ENCODE measurements at regions not wholly inside any gene's neighbourhood (a gene's known extent, or its start where the extent isn't known, plus 50 kb on each side); places are given as distances from the start of the nearest gene placed in this dataset.

DNA sequence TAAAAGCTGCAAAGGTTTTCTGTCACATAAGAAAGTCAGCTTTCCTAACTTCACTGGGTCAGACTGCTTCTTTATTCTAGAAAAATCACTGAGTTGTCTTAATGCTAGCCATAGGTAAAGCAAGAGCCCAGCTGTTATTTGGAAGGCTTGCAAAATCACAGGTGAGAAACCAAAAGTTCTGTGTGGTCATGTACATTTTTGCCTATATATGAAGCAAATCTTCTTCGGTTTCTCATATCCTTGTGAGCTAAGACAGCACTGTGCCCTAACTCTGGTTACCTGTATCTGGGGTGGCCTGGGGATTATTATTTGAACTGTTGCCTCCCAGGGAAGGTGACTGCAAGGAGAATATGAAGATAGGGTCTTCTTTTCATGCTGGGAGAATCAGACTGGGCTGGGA lies 444.9 kb upstream of the CLINT1 start:
- no peak overlapping the region for H3K4me3 ChIP-seq (ENCODE audit: low read length)
- ChIA-PET POLR2A (ENCODE audit: unreplicated experiment) (no interaction called here), CTCF (no interaction called here)
- H4K20me1 ChIP-seq (ENCODE audit: low read length): no peaks in the 10 kb centered on the region
- H3K36me3 ChIP-seq (ENCODE audit: low read depth, low read length): no peaks in the 10 kb centered on the region
- peaks cover 59% of the 10 kb centered on the region for H3K27me3 ChIP-seq (ENCODE audit: low read length)
- H3K9ac ChIP-seq (ENCODE audit: low read length): no peak overlapping the region
- H3K27ac ChIP-seq (ENCODE audit: low read length): no peak overlapping the region
- H3K9me2 ChIP-seq (replicated peaks; ENCODE audit: low read length): no peaks in the 10 kb centered on the region
- H3F3A ChIP-seq (ENCODE audit: low read length, unreplicated experiment): no peaks in the 10 kb centered on the region
- no peaks in the 10 kb centered on the region for H3K9me3 ChIP-seq (ENCODE audit: low read length)
- ATAC-seq (no peak), DNase-seq (no peak)
- H3K4me1 ChIP-seq (ENCODE audit: insufficient read depth, low read length): no peaks in the 10 kb centered on the region
- no peaks in the 10 kb centered on the region for H3K79me2 ChIP-seq (ENCODE audit: low read length)
- no peak overlapping the region for H3K4me2 ChIP-seq (ENCODE audit: low read length)
- TF ChIP-seq EZH2phosphoT487 (IDR thresholded peaks at IDR 0.05; ENCODE audit: borderline replicate concordance, low read length) (no peak), EZH2 (IDR thresholded peaks at IDR 0.05; ENCODE audit: low read length, unreplicated experiment) (no peak)
- TF ChIP-seq, protein P1, sequence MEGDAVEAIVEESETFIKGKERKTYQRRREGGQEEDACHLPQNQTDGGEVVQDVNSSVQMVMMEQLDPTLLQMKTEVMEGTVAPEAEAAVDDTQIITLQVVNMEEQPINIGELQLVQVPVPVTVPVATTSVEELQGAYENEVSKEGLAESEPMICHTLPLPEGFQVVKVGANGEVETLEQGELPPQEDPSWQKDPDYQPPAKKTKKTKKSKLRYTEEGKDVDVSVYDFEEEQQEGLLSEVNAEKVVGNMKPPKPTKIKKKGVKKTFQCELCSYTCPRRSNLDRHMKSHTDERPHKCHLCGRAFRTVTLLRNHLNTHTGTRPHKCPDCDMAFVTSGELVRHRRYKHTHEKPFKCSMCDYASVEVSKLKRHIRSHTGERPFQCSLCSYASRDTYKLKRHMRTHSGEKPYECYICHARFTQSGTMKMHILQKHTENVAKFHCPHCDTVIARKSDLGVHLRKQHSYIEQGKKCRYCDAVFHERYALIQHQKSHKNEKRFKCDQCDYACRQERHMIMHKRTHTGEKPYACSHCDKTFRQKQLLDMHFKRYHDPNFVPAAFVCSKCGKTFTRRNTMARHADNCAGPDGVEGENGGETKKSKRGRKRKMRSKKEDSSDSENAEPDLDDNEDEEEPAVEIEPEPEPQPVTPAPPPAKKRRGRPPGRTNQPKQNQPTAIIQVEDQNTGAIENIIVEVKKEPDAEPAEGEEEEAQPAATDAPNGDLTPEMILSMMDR (conservative IDR thresholded peaks at IDR 0.05; ENCODE audit: low read depth, low read length): no peak
- intact Hi-C loops (cut with micrococcal nuclease): no loop called here
- H2AFZ ChIP-seq (ENCODE audit: low read length): no peak overlapping the region
- no TSS peak for BruUV-seq (replicated peaks)

DNA sequence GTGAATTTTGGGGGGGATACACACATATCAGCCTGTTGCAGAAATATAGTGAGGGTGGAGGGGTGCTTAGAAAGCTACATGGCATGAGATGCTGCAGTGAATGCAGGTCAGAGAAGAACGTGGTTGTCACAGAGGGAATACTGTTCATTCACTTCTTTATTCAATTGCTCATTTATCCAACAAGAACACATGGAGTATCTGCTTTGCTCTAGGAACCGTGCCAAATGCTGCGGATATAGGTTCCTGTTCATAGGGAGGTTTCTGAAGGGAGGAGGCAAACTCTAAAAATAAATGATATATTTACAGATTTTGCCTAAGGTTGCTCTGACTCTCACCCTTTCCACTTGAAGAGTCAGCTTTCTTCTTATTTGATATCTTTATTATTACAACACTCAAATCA lies 444.3 kb upstream of the CLINT1 start:
- DNase-seq (no peak), ATAC-seq (no peak)
- no peaks in the 10 kb centered on the region for H4K20me1 ChIP-seq (ENCODE audit: low read length)
- no peak overlapping the region for H3K4me2 ChIP-seq (ENCODE audit: low read length)
- no peak overlapping the region for H2AFZ ChIP-seq (ENCODE audit: low read length)
- TF ChIP-seq EZH2 (IDR thresholded peaks at IDR 0.05; ENCODE audit: low read length, unreplicated experiment) (no peak), EZH2phosphoT487 (IDR thresholded peaks at IDR 0.05; ENCODE audit: borderline replicate concordance, low read length) (no peak)
- TF ChIP-seq, protein P1 (conservative IDR thresholded peaks at IDR 0.05; ENCODE audit: low read depth, low read length): no peak
- H3K9me2 ChIP-seq (replicated peaks; ENCODE audit: low read length): no peaks in the 10 kb centered on the region
- H3K36me3 ChIP-seq (ENCODE audit: low read depth, low read length): no peaks in the 10 kb centered on the region
- no peak overlapping the region for H3K27ac ChIP-seq (ENCODE audit: low read length)
- no peaks in the 10 kb centered on the region for H3K9me3 ChIP-seq (ENCODE audit: low read length)
- no peak overlapping the region for H3K9ac ChIP-seq (ENCODE audit: low read length)
- no TSS peak for BruUV-seq (replicated peaks)
- H3K4me3 ChIP-seq (ENCODE audit: low read length): no peak overlapping the region
- no peaks in the 10 kb centered on the region for H3K4me1 ChIP-seq (ENCODE audit: insufficient read depth, low read length)
- ChIA-PET POLR2A (ENCODE audit: unreplicated experiment) (no interaction called here), CTCF (no interaction called here)
- intact Hi-C loops (cut with micrococcal nuclease): no loop called here
- peaks cover 53% of the 10 kb centered on the region for H3K27me3 ChIP-seq (ENCODE audit: low read length)
- H3K79me2 ChIP-seq (ENCODE audit: low read length): no peaks in the 10 kb centered on the region
- H3F3A ChIP-seq (ENCODE audit: low read length, unreplicated experiment): no peaks in the 10 kb centered on the region

DNA sequence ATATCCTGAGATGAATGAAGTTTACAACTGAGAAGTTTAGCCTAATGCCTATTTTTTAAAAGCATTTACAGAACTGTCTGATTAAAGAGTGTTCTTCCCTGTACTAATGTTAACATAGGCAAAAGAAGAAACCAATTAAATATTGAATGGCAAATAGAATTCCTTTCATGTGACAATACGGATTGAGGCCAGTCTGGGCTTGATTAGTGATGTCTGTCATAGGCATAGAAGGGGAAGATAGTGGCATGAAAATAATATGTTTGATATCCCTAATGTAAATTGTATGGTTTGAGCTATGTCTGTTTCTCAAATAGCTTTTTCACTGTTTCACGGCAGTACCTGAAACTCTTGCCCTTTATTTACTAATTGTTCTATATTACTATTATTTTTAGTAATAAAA lies 443.1 kb upstream of the CLINT1 start:
- ChIA-PET CTCF (no interaction called here), POLR2A (ENCODE audit: unreplicated experiment) (no interaction called here)
- H3K4me2 ChIP-seq (ENCODE audit: low read length): no peak overlapping the region
- H3K36me3 ChIP-seq (ENCODE audit: low read depth, low read length): no peaks in the 10 kb centered on the region
- H4K20me1 ChIP-seq (ENCODE audit: low read length): no peaks in the 10 kb centered on the region
- no peak overlapping the region for H3K9ac ChIP-seq (ENCODE audit: low read length)
- H3F3A ChIP-seq (ENCODE audit: low read length, unreplicated experiment): no peaks in the 10 kb centered on the region
- no peak overlapping the region for H3K4me3 ChIP-seq (ENCODE audit: low read length)
- no peaks in the 10 kb centered on the region for H3K9me2 ChIP-seq (replicated peaks; ENCODE audit: low read length)
- BruUV-seq (replicated peaks): no TSS peak
- no peak overlapping the region for H3K27ac ChIP-seq (ENCODE audit: low read length)
- ATAC-seq (no peak), DNase-seq (no peak)
- no peaks in the 10 kb centered on the region for H3K79me2 ChIP-seq (ENCODE audit: low read length)
- H3K27me3 ChIP-seq (ENCODE audit: low read length): peaks cover 46% of the 10 kb centered on the region
- H3K9me3 ChIP-seq (ENCODE audit: low read length): no peaks in the 10 kb centered on the region
- H3K4me1 ChIP-seq (ENCODE audit: insufficient read depth, low read length): no peaks in the 10 kb centered on the region
- intact Hi-C loops (cut with micrococcal nuclease): no loop called here
- H2AFZ ChIP-seq (ENCODE audit: low read length): no peak overlapping the region
- no peak for TF ChIP-seq EZH2 (IDR thresholded peaks at IDR 0.05; ENCODE audit: low read length, unreplicated experiment)

All from PC-3 (cell line).